ENCODE measurements at regions not wholly inside any gene's neighbourhood (a gene's known extent, or its start where the extent isn't known, plus 50 kb on each side); places are given as distances from the start of the nearest gene placed in this dataset.

DNA sequence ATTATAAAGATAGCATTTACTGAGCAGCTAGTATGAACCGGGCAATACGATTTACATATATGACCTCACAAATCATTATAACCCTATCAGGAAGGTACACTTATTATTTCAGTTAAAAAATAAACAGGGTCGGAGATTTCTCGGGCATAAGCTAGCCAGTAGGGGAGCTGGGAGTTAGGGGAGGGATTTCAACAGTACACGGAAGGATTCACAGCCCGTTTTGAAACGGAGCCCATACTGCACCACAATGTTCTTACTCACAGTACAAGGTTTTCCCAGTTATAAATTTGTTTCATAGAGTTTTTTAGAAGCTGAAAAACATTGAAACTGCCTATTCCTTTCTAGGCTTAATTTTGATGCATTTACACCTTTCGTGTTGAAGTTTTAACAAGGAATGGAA, 607.1 kb downstream of the HDGFL1 start:
- Histone ChIP-seq H3K36me3 (ENCODE audit: insufficient read depth, low read length) (no peaks in the 10 kb centered on the region), H4K20me1 (ENCODE audit: insufficient read depth, low read length, poor library complexity, severe bottlenecking) (no peaks in the 10 kb centered on the region), H2AFZ (ENCODE audit: low read length) (no peak overlapping the region), H3K9me2 (replicated peaks; ENCODE audit: low read depth, low read length) (no peaks in the 10 kb centered on the region), H3K4me2 (ENCODE audit: low read depth, low read length, poor library complexity, severe bottlenecking) (no peak overlapping the region), H3K9ac (ENCODE audit: low read depth, low read length, poor library complexity, severe bottlenecking) (no peak overlapping the region), H3K27me3 (ENCODE audit: insufficient read depth, low read length, poor library complexity, severe bottlenecking) (no peaks in the 10 kb centered on the region), H3K4me3 (ENCODE audit: low read length, poor library complexity, severe bottlenecking) (no peak overlapping the region), H3K4me1 (ENCODE audit: insufficient read depth, low read length, poor library complexity, severe bottlenecking) (peaks cover 18% of the 10 kb centered on the region), H3K9me3 (ENCODE audit: insufficient read depth, low read depth, low read length) (no peaks in the 10 kb centered on the region), H3K79me2 (ENCODE audit: insufficient read depth, low read length) (no peaks in the 10 kb centered on the region), H3F3A (ENCODE audit: low read depth) (no peaks in the 10 kb centered on the region)
- TF ChIP-seq EZH2phosphoT487 (IDR thresholded peaks at IDR 0.05; ENCODE audit: borderline replicate concordance): no peak
- TF ChIP-seq, protein P1, sequence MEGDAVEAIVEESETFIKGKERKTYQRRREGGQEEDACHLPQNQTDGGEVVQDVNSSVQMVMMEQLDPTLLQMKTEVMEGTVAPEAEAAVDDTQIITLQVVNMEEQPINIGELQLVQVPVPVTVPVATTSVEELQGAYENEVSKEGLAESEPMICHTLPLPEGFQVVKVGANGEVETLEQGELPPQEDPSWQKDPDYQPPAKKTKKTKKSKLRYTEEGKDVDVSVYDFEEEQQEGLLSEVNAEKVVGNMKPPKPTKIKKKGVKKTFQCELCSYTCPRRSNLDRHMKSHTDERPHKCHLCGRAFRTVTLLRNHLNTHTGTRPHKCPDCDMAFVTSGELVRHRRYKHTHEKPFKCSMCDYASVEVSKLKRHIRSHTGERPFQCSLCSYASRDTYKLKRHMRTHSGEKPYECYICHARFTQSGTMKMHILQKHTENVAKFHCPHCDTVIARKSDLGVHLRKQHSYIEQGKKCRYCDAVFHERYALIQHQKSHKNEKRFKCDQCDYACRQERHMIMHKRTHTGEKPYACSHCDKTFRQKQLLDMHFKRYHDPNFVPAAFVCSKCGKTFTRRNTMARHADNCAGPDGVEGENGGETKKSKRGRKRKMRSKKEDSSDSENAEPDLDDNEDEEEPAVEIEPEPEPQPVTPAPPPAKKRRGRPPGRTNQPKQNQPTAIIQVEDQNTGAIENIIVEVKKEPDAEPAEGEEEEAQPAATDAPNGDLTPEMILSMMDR (conservative IDR thresholded peaks at IDR 0.05; ENCODE audit: low read length): no peak

DNA sequence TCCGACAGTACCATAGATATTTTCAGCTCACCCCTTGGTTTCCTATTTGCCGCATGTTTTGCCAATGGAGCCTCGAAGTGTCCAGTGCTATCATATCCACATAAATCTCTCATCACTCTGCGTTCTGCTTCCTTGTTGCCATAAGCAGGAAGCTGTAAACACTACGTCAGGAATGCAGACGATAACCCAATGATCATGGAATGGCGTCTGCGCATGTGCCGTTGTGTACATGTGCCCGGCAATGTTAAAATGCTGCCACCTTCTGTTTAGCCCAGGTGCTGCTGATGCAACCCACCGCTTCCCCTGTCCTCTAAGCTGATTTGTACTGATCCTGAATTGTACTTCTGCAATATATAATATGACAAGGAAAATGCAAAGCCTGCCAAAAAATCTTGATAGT, 607.5 kb downstream of the HDGFL1 start:
- H3K9me2 ChIP-seq (replicated peaks; ENCODE audit: low read depth, low read length): no peaks in the 10 kb centered on the region
- H3K9ac ChIP-seq (ENCODE audit: low read depth, low read length, poor library complexity, severe bottlenecking): no peak overlapping the region
- H3K4me3 ChIP-seq (ENCODE audit: low read length, poor library complexity, severe bottlenecking): no peak overlapping the region
- no peaks in the 10 kb centered on the region for H3K27me3 ChIP-seq (ENCODE audit: insufficient read depth, low read length, poor library complexity, severe bottlenecking)
- peaks cover 19% of the 10 kb centered on the region for H3K4me1 ChIP-seq (ENCODE audit: insufficient read depth, low read length, poor library complexity, severe bottlenecking)
- no peaks in the 10 kb centered on the region for H3F3A ChIP-seq (ENCODE audit: low read depth)
- TF ChIP-seq, protein P1 (conservative IDR thresholded peaks at IDR 0.05; ENCODE audit: low read length): peak; percentile 55
- no peak for TF ChIP-seq EZH2phosphoT487 (IDR thresholded peaks at IDR 0.05; ENCODE audit: borderline replicate concordance)
- no peaks in the 10 kb centered on the region for H3K79me2 ChIP-seq (ENCODE audit: insufficient read depth, low read length)
- H3K9me3 ChIP-seq (ENCODE audit: insufficient read depth, low read depth, low read length): no peaks in the 10 kb centered on the region
- no peak overlapping the region for H3K4me2 ChIP-seq (ENCODE audit: low read depth, low read length, poor library complexity, severe bottlenecking)
- H3K36me3 ChIP-seq (ENCODE audit: insufficient read depth, low read length): no peaks in the 10 kb centered on the region
- H2AFZ ChIP-seq (ENCODE audit: low read length): no peak overlapping the region
- no peaks in the 10 kb centered on the region for H4K20me1 ChIP-seq (ENCODE audit: insufficient read depth, low read length, poor library complexity, severe bottlenecking)

DNA sequence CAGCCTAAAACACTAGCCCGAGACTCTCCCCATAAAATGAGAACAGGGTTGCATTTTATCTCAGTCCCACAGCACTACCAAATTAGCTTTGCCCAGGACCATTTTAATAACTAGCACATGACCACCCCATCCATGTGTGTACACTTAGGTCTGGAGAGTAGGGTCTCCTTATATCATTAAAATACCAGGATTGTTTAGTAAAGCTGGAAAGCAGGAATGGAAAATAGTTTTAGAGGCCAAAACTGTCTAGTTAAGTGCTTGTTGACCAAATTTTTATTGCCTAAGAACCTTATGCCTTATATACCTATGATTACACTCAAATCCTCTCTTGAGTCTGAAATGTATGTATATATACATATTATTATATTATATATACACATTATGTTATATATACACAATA, 608.4 kb downstream of the HDGFL1 start:
- no peaks in the 10 kb centered on the region for H3K36me3 ChIP-seq (ENCODE audit: insufficient read depth, low read length)
- no peak overlapping the region for H2AFZ ChIP-seq (ENCODE audit: low read length)
- H3K9me3 ChIP-seq (ENCODE audit: insufficient read depth, low read depth, low read length): no peaks in the 10 kb centered on the region
- no peaks in the 10 kb centered on the region for H3K9me2 ChIP-seq (replicated peaks; ENCODE audit: low read depth, low read length)
- no peak overlapping the region for H3K9ac ChIP-seq (ENCODE audit: low read depth, low read length, poor library complexity, severe bottlenecking)
- H3F3A ChIP-seq (ENCODE audit: low read depth): no peaks in the 10 kb centered on the region
- H3K27me3 ChIP-seq (ENCODE audit: insufficient read depth, low read length, poor library complexity, severe bottlenecking): no peaks in the 10 kb centered on the region
- TF ChIP-seq EZH2phosphoT487 (IDR thresholded peaks at IDR 0.05; ENCODE audit: borderline replicate concordance): no peak
- TF ChIP-seq, protein P1 (conservative IDR thresholded peaks at IDR 0.05; ENCODE audit: low read length): no peak
- no peaks in the 10 kb centered on the region for H4K20me1 ChIP-seq (ENCODE audit: insufficient read depth, low read length, poor library complexity, severe bottlenecking)
- H3K4me2 ChIP-seq (ENCODE audit: low read depth, low read length, poor library complexity, severe bottlenecking): no peak overlapping the region
- H3K4me1 ChIP-seq (ENCODE audit: insufficient read depth, low read length, poor library complexity, severe bottlenecking): peaks cover 18% of the 10 kb centered on the region
- H3K4me3 ChIP-seq (ENCODE audit: low read length, poor library complexity, severe bottlenecking): no peak overlapping the region
- H3K79me2 ChIP-seq (ENCODE audit: insufficient read depth, low read length): no peaks in the 10 kb centered on the region

All from Loucy (cell line).